Mammary epithelial cell (primary cell): ENCODE measurements at regions not wholly inside any gene's neighbourhood (a gene's known extent, or its start where the extent isn't known, plus 50 kb on each side); places are given as distances from the start of the nearest gene placed in this dataset.

ENCODE experiments used
- CTCF ChIP-seq, 2 donors: IDR thresholded peaks in 1 of 2; conservative IDR thresholded peaks in 1 of 2; 2 replicates each; pipeline ENCODE4 v1.5.1; 2011 to 2012; ENCODE audit warnings: inconsistent platforms in 2 of 2, low read length in 2 of 2, mild to moderate bottlenecking in 2 of 2, control low read depth in 1 of 2, low read depth in 1 of 2; ENCODE audit not compliant: insufficient read depth in 1 of 2; ENCODE audit errors: extremely low read depth in 1 of 2
- EZH2 ChIP-seq: IDR thresholded peaks from 2 replicates; pipeline ENCODE4 v1.6.1; 2012; ENCODE audit warnings: low read length, inconsistent platforms, borderline replicate concordance

- TF ChIP-seq CTCF (conservative IDR thresholded peaks at IDR 0.05 in 1 of 2, IDR thresholded peaks at IDR 0.05 in 1 of 2; ENCODE audit: extremely low read depth in 1 of 2, insufficient read depth in 1 of 2, low read depth in 1 of 2, low read length in 2 of 2) (no peak), EZH2 (no peak)
Observed at GRCh38 chr6:98644063-98644462, 190.3 kb upstream of the POU3F2 start.
